ENCODE measurements at regions not wholly inside any gene's neighbourhood (a gene's known extent, or its start where the extent isn't known, plus 50 kb on each side); places are given as distances from the start of the nearest gene placed in this dataset.

DNA sequence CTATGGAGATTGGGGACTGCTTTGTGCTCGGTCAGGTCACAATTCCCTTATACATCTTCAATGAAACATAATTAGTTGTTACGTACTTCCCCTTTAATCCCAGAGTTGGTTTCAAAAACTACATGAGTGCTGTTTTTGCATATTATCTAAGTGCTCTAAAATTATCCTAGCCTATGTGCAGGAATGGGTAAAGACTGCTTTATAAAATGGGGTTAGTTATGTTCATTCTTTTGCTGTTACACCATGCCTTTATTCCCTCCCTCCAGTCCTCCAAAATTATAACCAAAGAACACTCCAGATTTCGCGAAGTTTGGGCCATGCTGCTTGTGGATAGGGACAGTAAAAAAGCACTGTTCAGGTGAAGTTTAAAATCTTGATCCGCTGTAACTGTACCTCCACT is 173.9 kb upstream of the SNX7 start:
- Histone ChIP-seq H3K27ac (ENCODE audit: low read depth, low read length, severe bottlenecking) (no peak overlapping the region), H3K36me3 (ENCODE audit: control insufficient read depth, insufficient read depth, low read length) (no peaks in the 10 kb centered on the region), H3K4me1 (ENCODE audit: control insufficient read depth, insufficient read depth, low read length, poor library complexity, severe bottlenecking) (no peaks in the 10 kb centered on the region), H3K4me3 (ENCODE audit: extremely low read depth, insufficient read depth, low read length, poor library complexity, severe bottlenecking) (no peak overlapping the region), H3K9me3 (ENCODE audit: control insufficient read depth, low read length) (no peaks in the 10 kb centered on the region)
- WGBS, 2 experiments (ENCODE audit: insufficient coverage in 2 of 2): 96 to 100% methylated on average over 1 to 3 of the region's 5 CpGs

DNA sequence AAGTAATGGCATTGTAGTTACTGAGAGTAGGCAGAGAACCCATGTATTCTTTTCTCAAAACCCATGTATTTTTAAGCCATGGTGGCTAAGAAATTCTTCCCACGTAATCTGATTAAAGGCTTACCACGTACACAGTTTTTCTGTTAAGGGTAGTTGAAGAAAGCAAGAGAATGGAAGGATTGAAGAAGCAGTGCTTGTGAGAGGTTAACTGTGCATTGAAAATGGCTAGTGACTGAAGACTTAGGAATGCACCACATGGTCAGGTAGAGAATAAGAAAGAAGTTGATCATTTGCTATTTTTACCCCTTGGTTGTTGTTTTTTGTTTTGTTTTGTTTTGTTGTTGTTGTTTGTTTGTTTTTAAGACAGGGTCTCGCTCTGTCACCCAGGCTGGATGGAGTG is 178.9 kb upstream of the SNX7 start:
- no peaks in the 10 kb centered on the region for H3K4me1 ChIP-seq (ENCODE audit: control insufficient read depth, insufficient read depth, low read length, poor library complexity, severe bottlenecking)
- 84 to 100% methylated on average over 2 of the region's 3 CpGs for WGBS, 2 experiments (ENCODE audit: insufficient coverage in 2 of 2)

DNA sequence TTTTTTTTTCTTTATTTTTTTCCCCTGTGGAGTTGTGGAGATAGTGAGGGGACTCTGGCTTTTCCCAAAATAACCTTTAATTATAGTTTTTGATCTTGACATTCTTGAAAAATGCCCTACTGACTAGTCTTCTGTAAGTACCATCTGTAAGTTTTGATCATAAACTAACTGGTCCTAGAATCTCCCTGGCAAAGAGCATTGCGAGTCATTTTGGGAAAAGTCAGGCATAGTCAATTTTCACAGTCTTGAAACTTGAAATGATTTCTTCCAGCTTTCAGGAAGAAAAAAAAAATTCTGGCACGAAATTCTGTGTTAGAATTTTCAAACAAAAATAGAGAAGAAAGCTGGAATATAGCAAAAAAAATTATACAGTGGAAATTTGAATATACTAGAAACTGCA is 181.2 kb upstream of the SNX7 start:
- no peak overlapping the region for H3K4me3 ChIP-seq (ENCODE audit: extremely low read depth, insufficient read depth, low read length, poor library complexity, severe bottlenecking)
- 71 to 100% methylated on average over 1 of the region's 2 CpGs for WGBS, 2 experiments (ENCODE audit: insufficient coverage in 2 of 2)

More for the DNA sequence above, 178.9 kb upstream of the SNX7 start:
- H3K27ac ChIP-seq (ENCODE audit: low read depth, low read length, severe bottlenecking): no peak overlapping the region
- H3K4me3 ChIP-seq (ENCODE audit: extremely low read depth, insufficient read depth, low read length, poor library complexity, severe bottlenecking): no peak overlapping the region
- no peaks in the 10 kb centered on the region for H3K36me3 ChIP-seq (ENCODE audit: control insufficient read depth, insufficient read depth, low read length)
- H3K9me3 ChIP-seq (ENCODE audit: control insufficient read depth, low read length): no peaks in the 10 kb centered on the region

DNA sequence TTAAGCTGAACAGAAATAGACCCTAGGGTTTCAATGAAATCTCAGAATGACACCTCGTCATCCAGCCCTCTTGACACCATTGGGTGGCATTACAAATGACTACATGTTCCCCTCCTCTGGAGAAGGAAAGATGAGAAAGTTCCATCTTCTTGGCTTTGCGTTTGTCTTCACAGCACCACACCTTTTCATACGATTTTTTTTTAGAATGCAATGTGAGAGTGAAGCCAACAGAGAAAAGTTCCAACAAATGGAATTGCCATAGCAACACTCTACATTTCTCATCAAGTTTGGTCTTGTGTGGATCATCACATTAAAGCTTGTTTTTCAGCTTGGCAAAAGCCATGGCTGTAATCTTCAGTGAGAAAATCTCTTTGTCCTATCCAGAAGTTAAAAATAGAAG is 183.4 kb upstream of the SNX7 start:
- 100% methylated on average over 1 of the region's 3 CpGs; no CpG with 5 or more reads in 1 of the 2 experiments for WGBS, 2 experiments (ENCODE audit: insufficient coverage in 2 of 2)
- H3K4me3 ChIP-seq (ENCODE audit: extremely low read depth, insufficient read depth, low read length, poor library complexity, severe bottlenecking): no peak overlapping the region
- no peaks in the 10 kb centered on the region for H3K9me3 ChIP-seq (ENCODE audit: control insufficient read depth, low read length)
- no peaks in the 10 kb centered on the region for H3K4me1 ChIP-seq (ENCODE audit: control insufficient read depth, insufficient read depth, low read length, poor library complexity, severe bottlenecking)
- no peak overlapping the region for H3K27ac ChIP-seq (ENCODE audit: low read depth, low read length, severe bottlenecking)
- H3K36me3 ChIP-seq (ENCODE audit: control insufficient read depth, insufficient read depth, low read length): no peaks in the 10 kb centered on the region

More for the DNA sequence above, 181.2 kb upstream of the SNX7 start:
- H3K9me3 ChIP-seq (ENCODE audit: control insufficient read depth, low read length): no peaks in the 10 kb centered on the region
- no peaks in the 10 kb centered on the region for H3K4me1 ChIP-seq (ENCODE audit: control insufficient read depth, insufficient read depth, low read length, poor library complexity, severe bottlenecking)
- no peaks in the 10 kb centered on the region for H3K36me3 ChIP-seq (ENCODE audit: control insufficient read depth, insufficient read depth, low read length)
- no peak overlapping the region for H3K27ac ChIP-seq (ENCODE audit: low read depth, low read length, severe bottlenecking)

DNA sequence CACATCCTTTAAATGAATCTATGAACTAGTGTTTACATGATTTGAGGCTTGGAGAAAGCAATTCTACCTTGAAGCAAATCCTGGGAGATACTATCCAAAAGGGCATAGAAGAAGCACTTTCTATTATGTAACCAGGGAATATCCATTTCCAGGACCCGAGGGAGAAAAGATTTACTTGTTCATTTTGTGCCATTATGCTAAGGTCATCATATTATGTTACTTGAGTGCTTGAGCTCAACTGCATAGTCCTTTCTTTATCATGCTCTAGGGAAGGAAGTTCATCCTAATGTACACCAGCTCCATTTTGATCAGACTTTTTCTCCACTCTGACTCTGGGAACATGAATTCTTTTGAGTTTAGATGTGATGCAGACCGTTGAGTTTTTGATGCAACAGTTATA is 188.6 kb upstream of the SNX7 start:
- peaks cover 2% of the 10 kb centered on the region for H3K4me1 ChIP-seq (ENCODE audit: control insufficient read depth, insufficient read depth, low read length, poor library complexity, severe bottlenecking)
- H3K27ac ChIP-seq (ENCODE audit: low read depth, low read length, severe bottlenecking): no peak overlapping the region
- WGBS, 2 experiments (ENCODE audit: insufficient coverage in 2 of 2): 71% methylated on average over 1 of the region's 2 CpGs; no CpG with 5 or more reads in 1 of the 2 experiments
- no peak overlapping the region for H3K4me3 ChIP-seq (ENCODE audit: extremely low read depth, insufficient read depth, low read length, poor library complexity, severe bottlenecking)
- H3K9me3 ChIP-seq (ENCODE audit: control insufficient read depth, low read length): no peaks in the 10 kb centered on the region
- H3K36me3 ChIP-seq (ENCODE audit: control insufficient read depth, insufficient read depth, low read length): no peaks in the 10 kb centered on the region

DNA sequence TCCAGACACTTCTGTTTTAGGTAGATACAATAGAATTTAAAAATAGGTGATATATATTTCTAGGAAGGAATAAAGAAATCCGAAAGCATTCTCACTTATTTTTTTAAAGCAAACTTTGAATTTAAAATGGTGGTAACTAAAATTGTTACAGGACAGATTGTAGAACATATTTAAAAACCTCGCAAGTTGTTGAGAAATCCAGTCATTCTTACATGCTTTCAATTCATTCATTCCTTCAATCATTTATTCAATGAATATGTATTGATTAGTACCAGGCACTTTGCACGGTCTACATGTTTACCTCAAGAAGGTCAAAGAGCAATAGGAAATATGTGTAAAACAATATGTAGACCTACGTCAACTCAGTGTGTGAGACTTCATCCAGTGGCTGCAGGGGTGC is 189.9 kb upstream of the SNX7 start:
- Histone ChIP-seq H3K36me3 (ENCODE audit: control insufficient read depth, insufficient read depth, low read length) (no peaks in the 10 kb centered on the region), H3K4me1 (ENCODE audit: control insufficient read depth, insufficient read depth, low read length, poor library complexity, severe bottlenecking) (peaks cover 7% of the 10 kb centered on the region), H3K4me3 (ENCODE audit: extremely low read depth, insufficient read depth, low read length, poor library complexity, severe bottlenecking) (no peak overlapping the region), H3K9me3 (ENCODE audit: control insufficient read depth, low read length) (no peaks in the 10 kb centered on the region), H3K27ac (ENCODE audit: low read depth, low read length, severe bottlenecking) (no peak overlapping the region)
- 83 to 100% methylated on average over 1 to 2 of the region's 4 CpGs for WGBS, 2 experiments (ENCODE audit: insufficient coverage in 2 of 2)

DNA sequence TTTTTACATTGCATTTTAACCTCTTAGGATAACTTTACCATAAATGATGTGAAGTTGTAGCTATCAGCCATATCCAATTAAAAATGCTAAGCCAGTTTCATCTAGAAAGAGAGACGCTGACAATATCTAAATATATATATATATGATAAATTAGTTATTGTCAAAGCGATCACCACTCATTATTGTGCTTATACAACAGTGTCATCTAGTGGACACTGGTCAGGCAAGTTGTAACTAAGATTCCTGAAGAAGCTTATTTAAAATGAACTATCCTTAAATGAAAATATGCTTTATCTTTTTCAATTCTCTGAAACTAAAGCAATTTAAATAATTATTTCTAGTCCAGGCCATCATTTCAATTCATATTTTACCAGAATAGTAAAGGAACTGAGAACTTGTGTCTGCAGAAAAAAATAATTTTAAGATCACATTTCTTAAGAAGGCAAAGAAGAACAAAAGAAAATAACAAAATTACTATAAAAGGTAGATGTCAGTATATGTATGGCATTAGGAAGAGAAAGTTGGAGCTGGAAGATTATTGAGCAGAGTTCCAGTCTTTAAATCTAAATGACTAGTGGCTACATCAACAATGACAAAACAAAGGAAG is 193.3 kb upstream of the SNX7 start:
- Histone ChIP-seq H3K4me3 (ENCODE audit: extremely low read depth, insufficient read depth, low read length, poor library complexity, severe bottlenecking) (no peak overlapping the region), H3K36me3 (ENCODE audit: control insufficient read depth, insufficient read depth, low read length) (no peaks in the 10 kb centered on the region), H3K4me1 (ENCODE audit: control insufficient read depth, insufficient read depth, low read length, poor library complexity, severe bottlenecking) (peaks cover 7% of the 10 kb centered on the region), H3K9me3 (ENCODE audit: control insufficient read depth, low read length) (no peaks in the 10 kb centered on the region), H3K27ac (ENCODE audit: low read depth, low read length, severe bottlenecking) (no peak overlapping the region)
- no CpG with 5 or more reads among the region's 2 CpGs for WGBS, 2 experiments (ENCODE audit: insufficient coverage in 2 of 2)

DNA sequence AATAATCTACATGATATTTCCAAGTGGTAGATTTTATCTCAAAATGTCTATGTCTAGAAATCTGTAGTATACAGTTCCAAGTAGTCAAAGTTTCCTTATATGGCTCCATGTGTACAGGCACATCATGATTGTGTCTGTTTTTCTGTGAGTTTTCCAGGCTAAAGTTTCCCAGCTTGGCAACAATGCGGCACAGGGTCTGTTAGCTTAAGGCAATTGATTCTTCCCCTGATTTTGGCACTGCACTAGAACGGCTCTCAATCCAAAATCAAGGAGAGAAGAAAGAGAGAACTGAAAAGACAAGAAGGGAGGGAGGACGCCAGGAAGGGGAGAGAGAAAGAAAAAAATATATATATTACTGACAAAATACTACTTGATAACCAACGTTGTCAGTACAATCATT is 193.9 kb upstream of the SNX7 start:
- Histone ChIP-seq H3K4me3 (ENCODE audit: extremely low read depth, insufficient read depth, low read length, poor library complexity, severe bottlenecking) (no peak overlapping the region), H3K36me3 (ENCODE audit: control insufficient read depth, insufficient read depth, low read length) (no peaks in the 10 kb centered on the region)
- WGBS, 2 experiments (ENCODE audit: insufficient coverage in 2 of 2): 100% methylated on average over 1 of the region's 4 CpGs; no CpG with 5 or more reads in 1 of the 2 experiments

DNA sequence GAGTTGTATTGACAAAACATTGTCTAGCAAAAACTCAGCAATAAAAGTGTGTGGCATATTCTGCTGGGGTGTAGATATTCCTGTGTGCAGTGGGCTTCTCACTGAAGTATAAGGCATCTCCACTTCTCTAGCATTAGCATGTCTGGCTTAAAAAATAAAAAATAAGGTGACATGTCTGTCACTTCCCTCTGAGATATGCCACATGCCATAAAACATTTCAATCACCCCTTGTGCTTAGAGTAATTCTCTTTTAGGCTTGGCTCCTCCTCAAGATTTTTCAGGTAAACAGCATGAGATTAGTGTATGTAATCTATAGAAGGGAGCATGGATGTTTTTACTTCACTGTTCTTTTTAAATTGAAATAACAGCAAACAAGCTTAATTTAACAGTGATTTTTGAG is 194.4 kb upstream of the SNX7 start:
- peaks cover 7% of the 10 kb centered on the region for H3K4me1 ChIP-seq (ENCODE audit: control insufficient read depth, insufficient read depth, low read length, poor library complexity, severe bottlenecking)
- H3K27ac ChIP-seq (ENCODE audit: low read depth, low read length, severe bottlenecking): no peak overlapping the region
- H3K9me3 ChIP-seq (ENCODE audit: control insufficient read depth, low read length): no peaks in the 10 kb centered on the region
- no peaks in the 10 kb centered on the region for H3K36me3 ChIP-seq (ENCODE audit: control insufficient read depth, insufficient read depth, low read length)
- no peak overlapping the region for H3K4me3 ChIP-seq (ENCODE audit: extremely low read depth, insufficient read depth, low read length, poor library complexity, severe bottlenecking)

More for the DNA sequence above, 193.9 kb upstream of the SNX7 start:
- H3K9me3 ChIP-seq (ENCODE audit: control insufficient read depth, low read length): no peaks in the 10 kb centered on the region
- no peak overlapping the region for H3K27ac ChIP-seq (ENCODE audit: low read depth, low read length, severe bottlenecking)
- peaks cover 7% of the 10 kb centered on the region for H3K4me1 ChIP-seq (ENCODE audit: control insufficient read depth, insufficient read depth, low read length, poor library complexity, severe bottlenecking)

DNA sequence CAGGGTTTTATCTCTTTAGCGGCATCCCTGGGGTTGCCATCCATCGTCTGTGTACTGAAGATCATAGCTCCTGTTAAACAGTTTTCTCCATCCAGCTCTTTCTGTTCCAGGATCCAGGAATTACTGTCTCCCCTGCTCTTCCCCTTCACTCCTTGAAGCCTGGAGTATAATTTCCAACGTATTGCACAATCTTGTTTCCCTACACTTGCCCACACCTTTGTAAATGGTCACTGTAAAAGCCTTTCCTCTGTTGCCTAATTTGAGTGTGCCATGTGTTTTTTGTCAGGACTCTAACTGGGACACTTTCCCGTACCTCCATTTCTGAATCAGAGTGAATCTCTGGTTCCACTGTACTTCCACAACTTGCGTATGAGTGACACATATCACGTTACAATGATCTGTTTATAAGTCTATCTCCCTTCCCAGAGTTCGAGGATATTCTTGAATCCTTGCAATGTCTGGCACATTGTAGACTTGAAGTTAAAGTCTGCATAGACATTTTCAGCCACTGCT is 199.6 kb upstream of the SNX7 start:
- WGBS, 2 experiments (ENCODE audit: insufficient coverage in 2 of 2): 86 to 95% methylated on average over 4 to 6 of the region's 7 CpGs
- Histone ChIP-seq H3K4me1 (ENCODE audit: control insufficient read depth, insufficient read depth, low read length, poor library complexity, severe bottlenecking) (no peaks in the 10 kb centered on the region), H3K4me3 (ENCODE audit: extremely low read depth, insufficient read depth, low read length, poor library complexity, severe bottlenecking) (no peak overlapping the region), H3K27ac (ENCODE audit: low read depth, low read length, severe bottlenecking) (no peak overlapping the region), H3K36me3 (ENCODE audit: control insufficient read depth, insufficient read depth, low read length) (no peaks in the 10 kb centered on the region), H3K9me3 (ENCODE audit: control insufficient read depth, low read length) (no peaks in the 10 kb centered on the region)

DNA sequence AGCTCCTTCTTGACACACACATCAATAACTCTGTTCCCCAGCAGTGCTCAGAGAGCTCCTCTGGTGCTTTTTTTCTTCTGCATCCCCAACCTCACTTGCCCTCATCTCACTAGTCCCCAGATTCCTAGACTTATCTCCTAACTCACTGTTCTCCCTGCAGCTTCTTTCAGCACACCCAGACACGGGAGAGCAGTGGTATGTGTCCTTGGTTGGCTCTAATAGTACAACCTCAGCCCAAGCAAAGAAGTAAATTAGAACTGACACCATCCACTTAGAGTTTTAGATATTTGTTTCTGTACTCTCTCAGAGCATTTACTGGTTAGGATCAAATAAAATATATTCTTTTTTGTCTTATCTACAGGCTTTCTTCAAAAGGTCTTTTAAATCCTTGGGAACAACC is 201.4 kb upstream of the SNX7 start:
- no peaks in the 10 kb centered on the region for H3K9me3 ChIP-seq (ENCODE audit: control insufficient read depth, low read length)

More for the DNA sequence above, 201.4 kb upstream of the SNX7 start:
- H3K27ac ChIP-seq (ENCODE audit: low read depth, low read length, severe bottlenecking): no peak overlapping the region
- no peaks in the 10 kb centered on the region for H3K4me1 ChIP-seq (ENCODE audit: control insufficient read depth, insufficient read depth, low read length, poor library complexity, severe bottlenecking)
- no CpG with 5 or more reads among the region's 1 CpG for WGBS, 2 experiments (ENCODE audit: insufficient coverage in 2 of 2)
- no peak overlapping the region for H3K4me3 ChIP-seq (ENCODE audit: extremely low read depth, insufficient read depth, low read length, poor library complexity, severe bottlenecking)
- H3K36me3 ChIP-seq (ENCODE audit: control insufficient read depth, insufficient read depth, low read length): no peaks in the 10 kb centered on the region
